GM19238 (cell line): ENCODE measurements at regions not wholly inside any gene's neighbourhood (a gene's known extent, or its start where the extent isn't known, plus 50 kb on each side); places are given as distances from the start of the nearest gene placed in this dataset.

ENCODE experiments used
- DNase-seq: peaks from one replicate; pipeline ENCODE4 v3.0.0; 2011; ENCODE audit warnings: low spot score; ENCODE audit not compliant: insufficient read length

- no peak for DNase-seq
Measured at GRCh38 chr17:77320485-77321256, 179.9 kb downstream of the SEC14L1 start.

- DNase-seq = no peak
Measured at GRCh38 chr17:77321649-77322513, 181.1 kb downstream of the SEC14L1 start.

- no peak for DNase-seq
Measured at GRCh38 chr17:77322514-77323412, 182.0 kb downstream of the SEC14L1 start.

GRCh38 chr17:77323413-77324171, 182.8 kb downstream of the SEC14L1 start:
- DNase-seq = no peak

GRCh38 chr17:77324227-77324626, 183.5 kb downstream of the SEC14L1 start:
- no peak for DNase-seq

GRCh38 chr17:77325577-77326075, 184.9 kb downstream of the SEC14L1 start:
- no peak for DNase-seq

GRCh38 chr17:77326076-77326591, 185.4 kb downstream of the SEC14L1 start:
- no peak for DNase-seq

GRCh38 chr17:77326636-77327035, 185.9 kb downstream of the SEC14L1 start:
- no peak for DNase-seq

GRCh38 chr17:77327181-77327565, 186.4 kb downstream of the SEC14L1 start:
- DNase-seq = no peak

GRCh38 chr17:77327566-77328464, 187.0 kb downstream of the SEC14L1 start:
- no peak for DNase-seq

GRCh38 chr17:77328823-77329740, 188.3 kb downstream of the SEC14L1 start:
- DNase-seq = no peak

GRCh38 chr17:77329741-77330531, 189.2 kb downstream of the SEC14L1 start:
- no peak for DNase-seq

GRCh38 chr17:77330602-77331081, 189.9 kb downstream of the SEC14L1 start:
- DNase-seq = no peak

GRCh38 chr17:77331301-77331864, 190.6 kb downstream of the SEC14L1 start:
- peak; percentile 89 for DNase-seq

GRCh38 chr17:77332034-77332971, 191.5 kb downstream of the SEC14L1 start:
- no peak for DNase-seq
